Urinary bladder (tissue), 3 donors: ENCODE measurements at regions not wholly inside any gene's neighbourhood (a gene's known extent, or its start where the extent isn't known, plus 50 kb on each side); places are given as distances from the start of the nearest gene placed in this dataset.

Experiments
- DNase-seq: peaks from one replicate; pipeline ENCODE4 v3.0.0-alpha.2; 2015; ENCODE audit errors: extremely low spot score
- H3K27ac ChIP-seq: one replicate; pipeline ENCODE4 v1.5.1; 2013; ENCODE audit warnings: low read depth, mild to moderate bottlenecking, moderate library complexity
- H3K36me3 ChIP-seq: one replicate; pipeline ENCODE4 v1.6.1; 2013; ENCODE audit warnings: mild to moderate bottlenecking, moderate library complexity; ENCODE audit not compliant: insufficient read depth
- H3K4me1 ChIP-seq: one replicate; pipeline ENCODE4 v1.6.1; 2013; ENCODE audit warnings: mild to moderate bottlenecking, moderate library complexity; ENCODE audit not compliant: insufficient read depth
- H3K4me3 ChIP-seq: one replicate; pipeline ENCODE4 v1.5.1; 2013; ENCODE audit warnings: low read depth, low read length
- WGBS: extraction: QIAGEN DNeasy Blood & Tissue Kit; methylation state at CpG from one replicate; pipeline ENCODE4 v1.1.7; 2013; 5-methylcytosine and 5-hydroxymethylcytosine counted together
- donor health status: healthy with polysubstance abuse.
- donor health status: healthy.

- Histone ChIP-seq H3K27ac (no peak overlapping the region), H3K36me3 (no peaks in the 10 kb centered on the region), H3K4me1 (no peaks in the 10 kb centered on the region), H3K4me3 (no peak overlapping the region)
- DNase-seq, result no peak
- 94% methylated on average over 4 of the region's 4 CpGs for WGBS
Observed at GRCh38 chr18:10279471-10279870, 175.0 kb upstream of the APCDD1 start.

- no peaks in the 10 kb centered on the region for H3K36me3 ChIP-seq
- no peak overlapping the region for H3K27ac ChIP-seq
- no peak overlapping the region for H3K4me3 ChIP-seq
- DNase-seq, result no peak
- H3K4me1 ChIP-seq, result no peaks in the 10 kb centered on the region
- WGBS, result 69% methylated on average over 9 of the region's 9 CpGs
Observed at GRCh38 chr18:10279905-10280644, 174.4 kb upstream of the APCDD1 start.

GRCh38 chr18:10284540-10285282 lies 169.7 kb upstream of the APCDD1 start:
- DNase-seq, result no peak
- no peak overlapping the region for H3K27ac ChIP-seq
- no peak overlapping the region for H3K4me3 ChIP-seq
- H3K4me1 ChIP-seq, result no peaks in the 10 kb centered on the region
- H3K36me3 ChIP-seq, result no peaks in the 10 kb centered on the region
- WGBS, result 52% methylated on average over 13 of the region's 13 CpGs

- no peak for DNase-seq
- H3K27ac ChIP-seq, result no peak overlapping the region
- H3K4me3 ChIP-seq, result no peak overlapping the region
- WGBS, result 84% methylated on average over 3 of the region's 3 CpGs
- no peaks in the 10 kb centered on the region for H3K4me1 ChIP-seq
- no peaks in the 10 kb centered on the region for H3K36me3 ChIP-seq
Observed at GRCh38 chr18:10285283-10285640, 169.2 kb upstream of the APCDD1 start.

- Histone ChIP-seq H3K27ac (no peak overlapping the region), H3K4me1 (no peaks in the 10 kb centered on the region), H3K4me3 (no peak overlapping the region), H3K36me3 (no peaks in the 10 kb centered on the region)
- WGBS, result 80% methylated on average over 8 of the region's 8 CpGs
- DNase-seq, result no peak
Observed at GRCh38 chr18:10286580-10287150, 167.8 kb upstream of the APCDD1 start.

- 93% methylated on average over 4 of the region's 4 CpGs for WGBS
- no peaks in the 10 kb centered on the region for H3K36me3 ChIP-seq
- H3K4me1 ChIP-seq, result no peaks in the 10 kb centered on the region
- H3K27ac ChIP-seq, result no peak overlapping the region
- no peak for DNase-seq
- no peak overlapping the region for H3K4me3 ChIP-seq
Observed at GRCh38 chr18:10289251-10289650, 165.2 kb upstream of the APCDD1 start.

- H3K36me3 ChIP-seq, result no peaks in the 10 kb centered on the region
- no peak for DNase-seq
- H3K27ac ChIP-seq, result no peak overlapping the region
- WGBS, result 70% methylated on average over 7 of the region's 7 CpGs
- no peaks in the 10 kb centered on the region for H3K4me1 ChIP-seq
- no peak overlapping the region for H3K4me3 ChIP-seq
Observed at GRCh38 chr18:10289951-10290637, 164.3 kb upstream of the APCDD1 start.

GRCh38 chr18:10290638-10291235 lies 163.7 kb upstream of the APCDD1 start:
- DNase-seq, result no peak
- no peaks in the 10 kb centered on the region for H3K36me3 ChIP-seq
- 88% methylated on average over 11 of the region's 11 CpGs for WGBS
- no peak overlapping the region for H3K27ac ChIP-seq
- H3K4me3 ChIP-seq, result no peak overlapping the region
- H3K4me1 ChIP-seq, result no peaks in the 10 kb centered on the region

GRCh38 chr18:10291568-10291981 lies 162.9 kb upstream of the APCDD1 start:
- DNase-seq, result no peak
- H3K36me3 ChIP-seq, result no peaks in the 10 kb centered on the region
- peak overlapping the region; percentile 44 for H3K27ac ChIP-seq
- H3K4me1 ChIP-seq, result no peaks in the 10 kb centered on the region
- no peak overlapping the region for H3K4me3 ChIP-seq
- WGBS, result 55% methylated on average over 13 of the region's 13 CpGs

GRCh38 chr18:10293966-10294365 lies 160.5 kb upstream of the APCDD1 start:
- WGBS, result 94% methylated on average over 11 of the region's 11 CpGs
- H3K4me1 ChIP-seq, result no peaks in the 10 kb centered on the region
- no peak for DNase-seq
- no peaks in the 10 kb centered on the region for H3K36me3 ChIP-seq
- H3K27ac ChIP-seq, result no peak overlapping the region
- no peak overlapping the region for H3K4me3 ChIP-seq

- no peak overlapping the region for H3K27ac ChIP-seq
- no peaks in the 10 kb centered on the region for H3K36me3 ChIP-seq
- 77% methylated on average over 2 of the region's 2 CpGs for WGBS
- H3K4me1 ChIP-seq, result no peaks in the 10 kb centered on the region
- no peak overlapping the region for H3K4me3 ChIP-seq
- DNase-seq, result no peak
Observed at GRCh38 chr18:10295751-10296150, 158.7 kb upstream of the APCDD1 start.

GRCh38 chr18:10296491-10296890 lies 157.9 kb upstream of the APCDD1 start:
- no peak for DNase-seq
- no peaks in the 10 kb centered on the region for H3K36me3 ChIP-seq
- no peaks in the 10 kb centered on the region for H3K4me1 ChIP-seq
- WGBS, result 79% methylated on average over 12 of the region's 12 CpGs
- no peak overlapping the region for H3K27ac ChIP-seq
- no peak overlapping the region for H3K4me3 ChIP-seq

- 87% methylated on average over 9 of the region's 9 CpGs for WGBS
- no peak for DNase-seq
- Histone ChIP-seq H3K36me3 (no peaks in the 10 kb centered on the region), H3K27ac (no peak overlapping the region), H3K4me1 (no peaks in the 10 kb centered on the region), H3K4me3 (no peak overlapping the region)
Observed at GRCh38 chr18:10297086-10297485, 157.3 kb upstream of the APCDD1 start.
